GM19438 (cell line): ENCODE measurements at regions not wholly inside any gene's neighbourhood (a gene's known extent, or its start where the extent isn't known, plus 50 kb on each side); places are given as distances from the start of the nearest gene placed in this dataset.
"Not testable (repeated sequence)": the region's sequence is repeated elsewhere in the genome, so short reads cannot be mapped to it uniquely, and the experiment has no call there.

Source experiments
- ATAC-seq: cut with Tn5 transposase; IDR thresholded peaks from one replicate; pipeline ENCODE4 v1.9.1; 2021; ENCODE audit warnings: low read depth; ENCODE audit not compliant: unreplicated experiment

DNA sequence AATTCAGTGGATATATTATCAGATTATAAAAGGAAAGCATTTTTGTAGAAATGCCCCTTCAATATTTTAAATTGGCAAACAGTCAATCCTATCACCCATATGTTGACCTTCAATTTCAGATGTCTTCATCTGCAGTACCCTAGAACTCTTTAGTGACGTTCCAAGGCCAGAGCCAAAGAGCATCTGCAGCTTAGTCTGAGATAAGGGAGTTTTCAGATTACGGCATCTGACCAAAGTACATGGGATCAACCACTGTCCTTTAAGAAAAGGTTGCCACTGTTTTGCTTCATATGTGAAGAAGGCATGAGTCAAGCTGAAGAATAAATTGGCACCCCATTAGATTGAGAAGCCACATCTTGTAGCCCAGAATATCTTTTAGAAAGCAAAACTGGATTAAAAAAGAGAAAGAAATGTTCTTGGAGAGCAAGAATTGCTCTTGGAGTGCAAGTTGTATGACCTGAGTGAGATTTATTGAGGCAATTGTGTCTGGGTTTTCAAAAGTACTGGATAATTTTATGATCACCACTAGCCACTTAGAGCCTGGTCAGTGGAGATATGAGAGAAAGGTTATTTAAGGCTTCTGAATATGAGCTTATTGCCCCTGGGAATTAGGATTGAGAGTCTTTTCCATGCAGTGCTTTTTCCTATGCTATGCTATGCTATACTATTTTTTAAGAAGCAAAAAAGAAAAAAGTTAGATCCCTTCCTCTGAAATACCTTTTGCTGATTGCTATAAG, 251.9 kb upstream of the NR3C2 start:
- no peak for ATAC-seq

DNA sequence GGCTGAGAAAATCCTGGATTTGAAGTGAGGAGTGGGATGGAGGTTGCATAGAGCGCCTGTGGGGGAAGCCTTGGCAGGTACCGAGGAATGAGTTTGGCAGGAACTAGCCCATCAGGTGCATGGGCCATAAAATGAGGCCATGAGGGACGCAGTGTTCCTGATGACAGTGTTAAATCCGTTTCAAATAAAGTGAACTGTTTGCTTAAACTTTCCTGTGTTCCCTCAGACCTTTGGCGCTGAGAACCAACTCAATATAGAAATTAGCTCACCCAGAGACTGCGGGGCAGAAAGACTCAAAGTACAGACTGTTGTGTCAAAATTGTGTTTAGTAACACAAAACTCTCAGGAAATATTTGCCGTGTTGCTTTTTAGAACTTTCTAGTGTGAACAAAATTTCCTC, 250.0 kb upstream of the NR3C2 start:
- ATAC-seq: no peak

DNA sequence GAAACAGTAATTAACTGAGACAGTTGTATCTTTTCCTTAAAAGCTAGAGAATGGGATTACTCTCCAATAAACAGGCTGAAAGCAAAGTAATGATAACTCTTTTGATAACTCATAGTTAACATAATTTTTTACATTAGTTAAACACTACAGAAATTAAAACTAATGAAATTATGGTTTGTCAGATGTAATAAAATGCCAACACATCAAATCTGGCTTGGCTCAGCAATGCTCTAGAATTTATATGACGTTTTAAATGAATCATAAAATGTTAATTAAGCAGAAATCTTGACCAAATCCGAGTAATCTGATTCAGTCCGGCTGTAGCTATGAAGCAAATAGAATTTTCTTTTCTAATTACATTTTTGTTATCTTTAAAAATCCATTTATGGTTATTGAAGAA, 244.2 kb upstream of the NR3C2 start:
- ATAC-seq: no peak

DNA sequence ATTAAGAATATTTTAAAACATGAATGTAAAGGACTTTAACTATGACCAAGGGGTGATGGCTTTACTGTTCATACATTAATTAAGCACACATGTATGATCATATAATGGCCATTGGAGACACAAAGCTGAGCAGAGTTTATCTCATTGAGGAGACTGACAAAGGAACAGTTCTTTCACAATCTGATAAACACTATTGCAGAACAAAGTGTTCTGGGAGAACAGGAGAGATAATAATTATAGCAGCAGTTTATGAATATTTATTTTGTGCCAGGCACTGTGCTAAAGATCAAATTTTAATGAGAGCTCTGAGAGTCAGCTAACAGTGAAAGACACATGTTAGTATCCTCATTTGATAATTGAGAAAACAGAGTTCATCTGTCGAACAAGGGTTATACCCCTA, 242.4 kb upstream of the NR3C2 start:
- no peak for ATAC-seq

DNA sequence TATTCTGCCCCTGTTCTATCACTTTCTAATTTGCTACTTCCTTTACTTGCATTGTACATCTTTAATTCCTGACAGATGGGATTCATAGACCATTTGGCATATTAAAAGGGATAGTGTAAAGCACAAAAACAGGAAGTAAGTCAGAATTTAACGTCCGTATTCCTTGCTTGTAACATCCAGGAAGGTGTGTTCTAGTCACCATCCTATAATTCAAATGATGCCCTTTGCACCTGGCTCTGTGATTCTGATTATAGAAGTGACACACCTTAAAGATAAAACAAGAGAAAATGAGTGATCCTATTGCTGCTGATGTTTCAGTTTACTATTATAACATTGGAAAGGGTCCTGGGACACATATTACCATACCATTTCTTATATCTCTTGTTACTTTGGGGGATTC, 238.7 kb upstream of the NR3C2 start:
- no peak for ATAC-seq

DNA sequence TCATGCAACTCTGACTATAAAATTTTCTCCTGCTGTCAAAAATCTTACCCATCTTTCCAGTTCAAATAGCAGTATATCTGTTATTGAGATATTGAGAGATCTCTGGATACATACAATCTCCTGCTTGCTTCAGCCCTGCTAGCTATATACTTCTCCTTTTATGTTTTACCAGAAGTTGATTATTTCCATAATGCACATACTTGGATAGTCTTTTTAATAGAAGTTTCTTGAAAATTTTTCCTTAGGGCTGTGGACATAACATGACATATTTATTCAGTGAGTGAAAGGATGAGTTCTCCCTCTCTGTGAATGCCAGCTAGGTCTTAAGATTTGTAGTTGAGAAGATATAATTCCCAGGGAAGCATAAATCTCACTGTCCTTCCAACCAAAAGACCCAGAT, 234.1 kb upstream of the NR3C2 start:
- ATAC-seq: no peak

DNA sequence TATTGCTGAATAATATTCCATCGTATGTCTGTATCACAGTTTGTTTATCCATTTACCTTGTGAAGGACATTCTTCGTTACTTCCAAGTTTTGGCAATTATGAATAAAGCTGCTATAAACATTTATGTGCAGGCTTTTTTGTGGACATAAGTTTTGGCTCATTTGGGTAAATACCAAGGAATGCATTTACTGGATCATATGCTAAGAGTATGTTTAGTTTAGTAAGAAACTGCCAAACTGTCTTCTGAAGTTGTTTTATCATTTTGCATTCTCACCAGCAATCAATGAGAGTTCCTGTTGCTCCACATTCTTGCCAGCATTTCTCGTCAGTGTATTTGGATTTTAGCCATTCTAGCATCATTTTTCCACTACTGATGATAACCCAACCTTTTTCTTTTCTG, 232.7 kb upstream of the NR3C2 start:
- no peak for ATAC-seq

DNA sequence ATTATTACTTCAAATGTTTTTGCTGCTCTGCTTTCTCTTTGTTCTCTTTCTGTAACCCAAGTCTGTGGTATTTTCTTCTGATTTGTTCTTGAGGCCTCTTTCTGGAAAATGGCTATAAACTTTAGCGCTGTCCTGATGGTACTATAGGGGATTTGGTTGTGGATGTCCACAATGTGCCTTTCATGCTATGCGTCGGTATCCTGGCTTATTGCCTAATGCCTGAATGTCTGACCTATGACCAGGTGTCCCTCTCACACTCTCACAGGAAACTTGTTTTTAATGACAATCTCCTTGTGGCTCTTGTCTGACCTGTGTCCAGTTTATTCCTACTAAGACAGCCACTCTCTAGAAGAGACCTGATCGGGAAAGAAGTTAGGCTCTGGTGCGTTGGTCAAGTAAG, 222.4 kb upstream of the NR3C2 start:
- no peak for ATAC-seq

DNA sequence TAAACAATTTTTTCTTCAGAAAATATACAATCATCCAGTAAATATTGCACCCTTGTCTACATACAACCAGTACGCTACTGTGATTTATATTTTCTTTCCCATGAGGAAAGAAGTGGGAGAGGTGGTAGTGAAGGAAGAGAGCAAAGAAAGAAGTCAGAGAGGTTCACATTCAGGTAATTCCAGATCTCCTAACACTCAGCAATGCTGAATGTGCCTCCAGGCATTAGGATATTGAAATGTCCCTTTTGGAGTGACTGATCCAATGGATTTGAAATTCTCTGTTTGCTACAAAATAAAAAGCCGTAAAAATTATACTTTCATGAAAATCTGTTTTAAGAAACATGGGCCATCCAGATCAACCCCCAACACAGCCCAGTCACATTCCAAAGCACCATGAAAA, 211.9 kb upstream of the NR3C2 start:
- no peak for ATAC-seq

DNA sequence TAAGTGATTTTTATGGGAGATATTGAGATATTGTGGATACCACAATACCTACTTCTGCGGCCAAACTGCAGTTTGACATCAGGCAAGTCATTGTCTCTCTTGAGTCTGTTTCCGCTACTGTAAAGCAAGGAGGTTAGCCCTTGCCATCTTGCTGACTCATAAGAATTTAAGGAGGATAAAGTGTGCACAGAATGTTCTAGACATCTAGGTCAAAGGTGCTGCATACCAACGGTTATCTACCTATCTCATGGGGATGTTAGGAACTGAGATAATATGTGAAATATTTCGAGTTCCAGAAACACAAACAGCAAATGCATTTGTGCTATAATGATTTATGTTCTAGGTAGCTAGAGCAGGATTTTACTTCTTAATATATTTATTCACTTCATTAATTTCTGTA, 211.5 kb upstream of the NR3C2 start:
- no peak for ATAC-seq

DNA sequence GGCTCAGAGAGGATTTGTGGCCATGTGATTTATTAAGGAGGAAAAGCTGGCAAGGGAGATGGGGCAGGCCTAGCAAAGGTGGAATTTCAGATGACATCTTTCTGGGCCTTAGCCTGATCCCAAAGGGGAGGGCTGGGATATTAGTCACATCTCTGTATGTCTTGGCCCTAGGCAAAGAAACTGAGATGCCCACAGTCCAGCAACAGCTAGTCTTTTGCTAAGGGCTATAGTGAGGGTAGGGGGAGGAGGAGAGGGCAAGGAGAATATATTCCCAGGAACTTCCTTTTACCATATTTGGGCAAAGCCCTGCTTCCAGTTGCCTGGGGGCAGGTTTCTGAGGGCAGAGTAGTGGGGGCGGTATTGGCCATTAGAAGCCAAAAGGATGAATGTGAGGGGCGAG, 209.8 kb upstream of the NR3C2 start:
- ATAC-seq: no peak

DNA sequence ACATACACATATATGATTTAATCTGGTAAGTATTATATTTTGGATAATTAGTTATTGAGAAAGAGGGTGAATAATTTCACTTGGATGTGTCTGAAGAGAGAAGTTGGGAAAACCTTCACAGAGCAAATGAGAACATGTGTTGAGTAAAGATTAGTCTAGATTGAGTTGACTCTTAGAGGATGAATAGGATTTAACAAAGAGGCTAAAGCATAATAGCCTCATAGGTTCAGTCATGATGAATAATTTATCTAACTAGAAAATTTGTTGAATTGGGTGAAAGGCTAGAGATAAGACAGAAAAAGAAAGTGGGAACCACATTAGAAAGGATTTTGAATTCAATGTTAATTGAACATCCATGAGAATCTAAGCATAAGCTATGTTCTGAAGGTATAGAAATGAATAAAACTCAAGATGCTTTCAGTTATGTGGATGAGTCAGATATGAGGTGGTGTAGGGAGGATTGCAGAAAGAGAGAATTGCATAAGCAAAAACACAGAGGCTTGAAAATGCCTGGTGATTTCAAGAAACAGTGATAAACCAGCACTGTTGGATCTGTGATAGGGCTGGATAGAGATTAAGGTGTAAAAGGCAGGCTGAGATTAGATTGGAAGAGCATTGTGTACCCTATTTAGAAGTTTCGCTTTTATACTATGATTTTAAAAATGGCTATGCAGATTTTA, 207.6 kb upstream of the NR3C2 start:
- ATAC-seq: no peak

DNA sequence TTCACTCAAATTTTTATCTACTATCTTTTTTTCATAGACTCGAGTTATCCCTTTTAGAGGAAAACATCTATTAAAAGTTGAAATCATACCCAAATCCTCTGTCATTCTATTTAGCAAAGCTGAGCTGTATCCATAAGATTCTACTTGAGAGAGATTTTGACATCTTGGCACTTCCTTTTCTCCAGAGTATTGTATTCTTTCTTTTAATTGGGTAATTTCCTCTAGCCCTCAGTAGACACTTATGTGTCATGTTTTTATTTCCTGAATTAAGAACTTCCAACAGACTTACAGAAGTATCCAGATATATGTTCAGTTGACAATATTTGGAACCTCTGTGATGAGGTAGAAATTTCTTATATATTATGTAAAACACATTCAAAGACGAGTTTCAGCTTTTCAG, 201.6 kb upstream of the NR3C2 start:
- ATAC-seq: no peak

DNA sequence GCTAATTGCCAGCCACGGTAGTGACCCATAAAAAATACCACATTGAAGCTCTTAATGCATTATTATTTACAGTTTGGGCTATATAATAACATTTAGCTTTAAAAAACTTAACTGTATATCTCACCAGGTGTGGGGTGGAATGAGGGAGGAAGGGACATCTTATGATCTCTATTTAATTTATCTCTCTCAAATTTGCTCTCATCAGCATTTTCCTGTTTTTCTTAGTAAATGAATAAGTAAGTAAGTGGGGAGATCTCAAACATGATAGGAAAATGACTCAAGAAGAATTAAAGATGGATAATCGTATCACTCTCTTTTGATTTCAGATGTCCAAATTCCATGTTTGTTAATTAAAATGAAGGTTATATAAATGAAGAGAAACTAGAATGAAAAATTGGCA, 200.7 kb upstream of the NR3C2 start:
- no peak for ATAC-seq

DNA sequence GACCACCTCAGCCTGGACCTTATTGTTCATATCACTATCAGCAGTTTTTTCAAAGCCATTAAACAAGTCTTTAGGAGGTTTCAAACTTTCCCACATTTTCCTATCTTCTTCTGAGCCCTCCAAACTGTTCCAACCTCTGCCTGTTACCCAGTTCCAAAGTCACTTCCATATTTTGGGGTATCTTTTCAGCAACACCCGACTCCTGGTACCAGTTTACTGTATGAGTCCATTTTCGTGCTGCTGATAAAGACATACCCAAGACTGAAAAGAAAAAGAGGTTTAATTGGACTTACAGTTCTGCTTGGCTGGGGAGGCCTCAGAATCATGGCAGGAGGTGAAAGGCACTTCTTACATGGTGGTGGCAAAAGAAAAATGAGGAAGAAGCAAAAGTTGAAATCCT, 195.9 kb upstream of the NR3C2 start:
- not testable (repeated sequence) for ATAC-seq

DNA sequence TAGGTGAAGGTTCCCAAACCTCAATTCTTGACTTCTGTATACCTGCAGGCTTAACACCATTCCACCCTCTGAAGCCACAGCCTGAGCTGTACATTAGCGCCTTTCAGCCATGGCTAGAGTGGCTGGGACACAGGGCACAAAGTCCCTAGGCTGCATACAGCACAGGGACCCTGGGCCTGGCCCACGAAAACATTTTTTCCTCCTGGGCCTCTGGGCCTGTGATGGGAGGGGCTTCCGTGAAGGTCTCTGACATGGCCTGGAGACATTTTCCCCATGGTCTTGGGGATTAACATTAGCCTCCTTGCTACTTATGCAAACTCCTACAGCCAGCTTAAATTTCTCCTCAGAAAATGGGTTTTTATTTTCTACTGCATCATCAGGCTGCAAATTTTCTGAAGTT, 195.2 kb upstream of the NR3C2 start:
- ATAC-seq: not testable (repeated sequence)

DNA sequence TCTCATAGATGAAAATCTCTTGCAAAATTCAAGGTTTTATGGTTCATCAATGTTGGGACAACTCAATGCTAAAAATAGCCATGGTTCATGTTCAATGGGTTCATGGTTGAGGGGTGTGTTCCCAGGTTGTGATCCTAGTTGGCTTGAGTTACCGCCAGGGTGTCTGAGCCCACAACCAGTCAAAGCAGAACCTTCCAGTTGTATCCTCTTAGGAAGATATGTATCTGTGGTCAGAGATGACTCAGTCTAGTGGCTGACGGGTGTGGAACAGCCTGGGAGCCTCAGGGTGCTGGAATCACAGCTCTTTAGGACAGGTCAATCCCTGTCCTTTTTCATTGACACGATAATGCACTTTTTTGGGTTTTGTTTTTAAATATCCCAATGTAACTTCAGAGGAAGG, 192.3 kb upstream of the NR3C2 start:
- no peak for ATAC-seq

DNA sequence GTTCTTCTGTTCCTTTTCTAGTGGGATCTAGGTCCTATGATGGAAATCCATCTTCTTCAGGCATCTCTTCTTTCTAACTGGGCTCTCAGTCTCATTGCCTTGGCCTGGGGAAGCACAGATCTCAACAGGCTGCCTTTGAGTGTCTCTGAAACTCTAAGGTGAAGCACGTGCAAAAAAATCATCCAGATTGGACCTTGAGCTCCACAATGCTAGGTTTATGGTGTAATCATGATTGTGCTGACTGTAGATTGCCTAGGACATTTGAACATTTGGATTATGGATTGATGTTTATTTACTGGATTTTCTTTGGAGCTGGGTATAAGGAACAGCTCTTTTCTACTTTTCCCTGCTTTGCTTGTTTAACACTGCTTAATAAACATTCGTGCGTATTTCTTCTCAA, 191.5 kb upstream of the NR3C2 start:
- no peak for ATAC-seq

DNA sequence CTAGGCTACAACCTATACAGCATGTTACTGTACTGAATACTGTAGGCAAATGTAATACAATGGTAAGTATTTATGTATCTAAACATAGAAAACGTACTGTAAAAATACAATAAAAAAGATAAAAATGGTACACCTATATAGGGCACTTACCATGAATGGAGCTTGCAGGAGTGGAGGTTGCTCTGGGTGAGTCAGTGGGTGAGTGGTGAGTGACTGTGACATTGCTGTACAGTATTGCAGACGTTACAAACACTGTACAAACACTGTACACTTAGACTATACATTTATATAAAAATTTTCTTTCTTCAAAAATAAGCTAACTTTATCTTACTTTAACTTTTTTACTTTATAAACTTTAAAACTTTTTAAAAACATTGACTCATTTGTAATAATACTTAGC, 190.3 kb upstream of the NR3C2 start:
- ATAC-seq: no peak

DNA sequence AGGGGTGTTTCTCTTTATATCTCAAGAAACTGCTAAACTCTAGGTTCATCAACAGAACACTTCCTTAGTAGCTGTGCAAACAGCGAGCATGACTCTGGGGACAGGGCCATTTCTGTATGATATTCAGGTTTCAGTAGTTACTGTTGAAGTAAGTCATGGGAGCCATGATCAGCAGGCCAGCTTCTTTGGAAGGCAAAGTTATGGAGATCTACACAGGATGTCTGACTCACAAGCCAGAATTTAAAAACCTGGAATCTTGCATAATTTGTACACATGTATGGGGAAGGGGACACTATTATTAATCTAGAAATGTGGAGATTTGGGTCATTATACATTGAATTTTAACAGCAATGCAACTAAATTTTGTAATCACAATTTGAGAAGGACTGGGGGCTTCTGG, 187.8 kb upstream of the NR3C2 start:
- ATAC-seq: no peak

DNA sequence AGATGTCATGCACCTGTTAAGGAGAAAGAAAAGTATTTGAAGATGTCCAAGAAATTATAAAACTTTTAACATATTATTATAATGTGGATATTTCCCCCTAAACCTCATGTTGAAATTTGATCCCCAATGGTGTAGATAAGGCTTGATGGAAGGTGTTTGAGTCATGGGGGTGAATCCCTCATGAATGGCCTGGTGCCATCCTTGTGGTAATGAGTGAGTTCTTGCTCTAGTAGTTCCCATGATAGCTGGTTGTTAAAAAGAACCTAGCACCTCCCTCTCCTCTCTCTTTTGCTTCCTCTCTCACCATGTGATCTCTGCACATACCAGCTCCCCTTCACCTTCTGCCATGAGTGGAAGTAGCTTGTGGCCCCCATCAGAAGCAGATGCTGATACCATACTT, 176.6 kb upstream of the NR3C2 start:
- ATAC-seq: no peak

DNA sequence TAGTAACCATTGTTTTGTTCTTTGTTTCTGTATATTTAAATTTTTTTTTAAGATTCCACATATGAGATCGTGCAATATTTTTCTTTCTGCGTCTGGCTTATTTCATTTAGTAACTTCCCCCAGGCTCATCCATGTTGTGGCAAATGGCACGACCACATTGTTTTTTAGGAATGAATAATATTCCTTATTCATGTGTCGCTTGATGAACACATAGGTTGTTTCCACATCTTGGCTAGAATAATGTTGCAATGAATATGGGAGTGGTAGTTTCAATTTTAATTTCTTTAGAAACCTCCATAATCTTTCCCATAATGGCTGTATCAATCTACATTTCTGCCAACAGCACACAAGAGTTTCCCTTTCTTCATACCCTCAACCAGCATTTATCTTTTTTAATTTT, 166.8 kb upstream of the NR3C2 start:
- no peak for ATAC-seq
